ENCODE measurements at regions not wholly inside any gene's neighbourhood (a gene's known extent, or its start where the extent isn't known, plus 50 kb on each side); places are given as distances from the start of the nearest gene placed in this dataset.

DNA sequence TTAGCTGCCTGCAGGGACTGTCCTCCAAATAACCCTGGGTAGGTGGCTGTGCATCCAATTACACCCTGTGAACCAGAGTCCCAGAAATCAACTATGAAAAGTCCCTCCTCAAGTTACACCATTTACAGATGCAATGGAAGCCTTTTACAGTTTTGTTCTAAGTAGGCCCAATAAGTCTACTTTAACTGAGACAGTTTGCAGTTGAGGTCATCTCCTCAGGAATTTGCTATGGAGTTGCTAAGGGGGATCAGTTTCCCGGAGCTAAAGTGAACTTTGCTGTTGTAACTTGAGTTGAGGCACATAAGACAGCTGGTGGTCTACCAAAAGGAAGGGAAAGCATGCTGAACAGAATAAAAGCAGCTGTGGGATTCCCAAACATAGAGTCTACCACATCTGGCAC is 121.6 kb upstream of the STK26 start:
- TF ChIP-seq, protein P1, sequence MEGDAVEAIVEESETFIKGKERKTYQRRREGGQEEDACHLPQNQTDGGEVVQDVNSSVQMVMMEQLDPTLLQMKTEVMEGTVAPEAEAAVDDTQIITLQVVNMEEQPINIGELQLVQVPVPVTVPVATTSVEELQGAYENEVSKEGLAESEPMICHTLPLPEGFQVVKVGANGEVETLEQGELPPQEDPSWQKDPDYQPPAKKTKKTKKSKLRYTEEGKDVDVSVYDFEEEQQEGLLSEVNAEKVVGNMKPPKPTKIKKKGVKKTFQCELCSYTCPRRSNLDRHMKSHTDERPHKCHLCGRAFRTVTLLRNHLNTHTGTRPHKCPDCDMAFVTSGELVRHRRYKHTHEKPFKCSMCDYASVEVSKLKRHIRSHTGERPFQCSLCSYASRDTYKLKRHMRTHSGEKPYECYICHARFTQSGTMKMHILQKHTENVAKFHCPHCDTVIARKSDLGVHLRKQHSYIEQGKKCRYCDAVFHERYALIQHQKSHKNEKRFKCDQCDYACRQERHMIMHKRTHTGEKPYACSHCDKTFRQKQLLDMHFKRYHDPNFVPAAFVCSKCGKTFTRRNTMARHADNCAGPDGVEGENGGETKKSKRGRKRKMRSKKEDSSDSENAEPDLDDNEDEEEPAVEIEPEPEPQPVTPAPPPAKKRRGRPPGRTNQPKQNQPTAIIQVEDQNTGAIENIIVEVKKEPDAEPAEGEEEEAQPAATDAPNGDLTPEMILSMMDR (IDR thresholded peaks at IDR 0.05), result no peak
- TF ChIP-seq POLR2A (IDR thresholded peaks at IDR 0.05), result no peak
- TF ChIP-seq POLR2AphosphoS5 (IDR thresholded peaks at IDR 0.05), result no peak
